IMR-90 (cell line): ENCODE measurements at regions not wholly inside any gene's neighbourhood (a gene's known extent, or its start where the extent isn't known, plus 50 kb on each side); places are given as distances from the start of the nearest gene placed in this dataset.

ENCODE experiments used
- ATAC-seq: fragments of 200-7000 bp; cut with Tn5 transposase; 2 replicates; pipeline ENCODE4 v1.9.1; 2020; ENCODE audit warnings: low read depth, mild to moderate bottlenecking, moderate library complexity
- BruUV-seq: library from RNA; stranded (reverse); fragments of 400-500 nt; replicated peaks from 2 replicates; lab custom pipeline; 2021; lab: Mats Ljungman, UMichigan
- CTCF ChIA-PET: fragments of 300-600 bp; formaldehyde crosslinking; extraction: SDS; loops from one replicate; lab custom pipeline; 2021; ENCODE audit warnings: antibody characterized with exemption; lab: Yijun Ruan, JAX
- POLR2A ChIA-PET: fragments of 300-600 bp; sonication (Branson Sonifier 250); formaldehyde crosslinking; loops from one replicate; lab custom pipeline; 2022; ENCODE audit warnings: antibody characterized with exemption; ENCODE audit not compliant: unreplicated experiment; lab: Charles Lee
- DNase-seq: peaks from one replicate; pipeline ENCODE4 v3.0.0; 2013
- H2AFZ ChIP-seq: replicated peaks from 2 replicates; pipeline ENCODE3; 2013; ENCODE audit warnings: low read length, mild to moderate bottlenecking; ENCODE audit not compliant: poor library complexity
- H2AK5ac ChIP-seq: 2 replicates; pipeline ENCODE4 v1.6.1; 2013; ENCODE audit warnings: low read depth, low read length, inconsistent platforms
- H2AK9ac ChIP-seq: replicated peaks from 2 replicates; pipeline ENCODE3; 2013; ENCODE audit warnings: mild to moderate bottlenecking, low read depth, low read length, moderate library complexity; ENCODE audit not compliant: poor library complexity
- H2BK120ac ChIP-seq: 2 replicates; pipeline ENCODE4 v1.6.1; 2013; ENCODE audit warnings: low read depth, low read length, inconsistent platforms
- H2BK15ac ChIP-seq: 3 replicates; pipeline ENCODE4 v1.6.1; 2013; ENCODE audit warnings: low read depth, low read length, inconsistent platforms
- H2BK20ac ChIP-seq: 2 replicates; pipeline ENCODE4 v1.6.1; 2013; ENCODE audit warnings: low read depth, mild to moderate bottlenecking, inconsistent platforms, low read length, moderate library complexity
- H2BK5ac ChIP-seq: 2 replicates; pipeline ENCODE4 v1.6.1; 2013; ENCODE audit warnings: mild to moderate bottlenecking, low read depth, low read length, inconsistent platforms; ENCODE audit not compliant: poor library complexity, severe bottlenecking
- H3K14ac ChIP-seq: replicated peaks from 2 replicates; pipeline ENCODE4 v1.6.1; 2013; ENCODE audit warnings: low read depth, low read length, inconsistent platforms
- H3K18ac ChIP-seq: 2 replicates; pipeline ENCODE4 v1.6.1; 2013; ENCODE audit warnings: low read depth, low read length, control low read depth
- H3K23ac ChIP-seq: 2 replicates; pipeline ENCODE4 v1.6.1; 2013; ENCODE audit warnings: low read depth, low read length, inconsistent platforms
- H3K27ac ChIP-seq: 2 replicates; pipeline ENCODE4 v1.5.1; 2013; ENCODE audit warnings: mild to moderate bottlenecking, control low read depth, low read length; ENCODE audit not compliant: insufficient read depth
- H3K27me3 ChIP-seq: 2 replicates; pipeline ENCODE4 v1.6.1; 2013; ENCODE audit warnings: low read length; ENCODE audit not compliant: control insufficient read depth, insufficient read depth
- H3K36me3 ChIP-seq: 2 replicates; pipeline ENCODE4 v1.6.1; 2013; ENCODE audit warnings: low read length, mixed read lengths; ENCODE audit not compliant: control insufficient read depth, insufficient read depth
- H3K4ac ChIP-seq: 2 replicates; pipeline ENCODE4 v1.6.1; 2013; ENCODE audit warnings: low read depth, low read length, inconsistent platforms
- H3K4me1 ChIP-seq: 2 replicates; pipeline ENCODE4 v1.6.1; 2013; ENCODE audit warnings: low read length, mixed read lengths; ENCODE audit not compliant: control insufficient read depth, insufficient read depth
- H3K4me2 ChIP-seq: 2 replicates; pipeline ENCODE4 v1.6.1; 2013; ENCODE audit warnings: low read depth, mild to moderate bottlenecking, control low read depth, low read length, moderate library complexity
- H3K4me3 ChIP-seq: 2 replicates; pipeline ENCODE4 v1.5.1; 2013; ENCODE audit warnings: low read depth, mild to moderate bottlenecking, control low read depth, low read length, moderate library complexity; ENCODE audit not compliant: insufficient read depth
- H3K56ac ChIP-seq: 2 replicates; pipeline ENCODE4 v1.6.1; 2013; ENCODE audit warnings: low read length, inconsistent platforms; ENCODE audit not compliant: insufficient read depth; ENCODE audit errors: extremely low read depth
- H3K79me1 ChIP-seq, 2 experiments: 2 replicates each; pipeline ENCODE4 v1.6.1; 2013; ENCODE audit warnings: low read length in 2 of 2, inconsistent platforms in 1 of 2, low read depth in 1 of 2
- H3K9ac ChIP-seq: 2 replicates; pipeline ENCODE4 v1.6.1; 2013; ENCODE audit warnings: low read depth, low read length, control low read depth
- H3K9me1 ChIP-seq: 2 replicates; pipeline ENCODE4 v1.6.1; 2013; ENCODE audit warnings: low read length, inconsistent platforms; ENCODE audit not compliant: insufficient read depth
- H3K9me3 ChIP-seq: 2 replicates; pipeline ENCODE4 v1.6.1; 2013; ENCODE audit warnings: low read length; ENCODE audit not compliant: control insufficient read depth, insufficient read depth
- H4K20me1 ChIP-seq: 2 replicates; pipeline ENCODE4 v1.6.1; 2013; ENCODE audit warnings: low read length, inconsistent platforms; ENCODE audit not compliant: insufficient read depth
- H4K5ac ChIP-seq: 2 replicates; pipeline ENCODE4 v1.6.1; 2013; ENCODE audit warnings: mild to moderate bottlenecking, low read depth, low read length, control low read depth
- H4K8ac ChIP-seq, 2 experiments: 2 replicates each; pipeline ENCODE4 v1.6.1; 2013; ENCODE audit warnings: low read depth in 2 of 2, low read length in 2 of 2, control low read depth in 1 of 2, inconsistent platforms in 1 of 2
- H4K91ac ChIP-seq: 2 replicates; pipeline ENCODE4 v1.6.1; 2013; ENCODE audit warnings: low read depth, low read length, inconsistent platforms; ENCODE audit not compliant: insufficient read depth
- BHLHE40 ChIP-seq: fragments of 150-350 bp; IDR thresholded peaks from 2 replicates; pipeline ENCODE4 v1.6.1; 2016; ENCODE audit warnings: mild to moderate bottlenecking, low read depth, low read length
- CEBPB ChIP-seq: IDR thresholded peaks from 2 replicates; pipeline ENCODE4 v1.6.1; 2012; ENCODE audit warnings: low read depth, low read length, improper control_type of control experiment
- CHD1 ChIP-seq: IDR thresholded peaks from 2 replicates; pipeline ENCODE4 v1.6.1; 2012; ENCODE audit warnings: low read depth, low read length, improper control_type of control experiment
- FOS ChIP-seq: fragments of 150-350 bp; IDR thresholded peaks from 2 replicates; pipeline ENCODE4 v1.6.1; 2016; ENCODE audit warnings: low read depth, low read length
- MAFK ChIP-seq: IDR thresholded peaks from 2 replicates; pipeline ENCODE4 v1.6.1; 2012; ENCODE audit warnings: low read depth, low read length, improper control_type of control experiment
- MAZ ChIP-seq: IDR thresholded peaks from 2 replicates; pipeline ENCODE4 v1.6.1; 2012; ENCODE audit warnings: low read depth, mild to moderate bottlenecking, low read length, improper control_type of control experiment, moderate library complexity, borderline replicate concordance
- MXI1 ChIP-seq: IDR thresholded peaks from 2 replicates; pipeline ENCODE4 v1.6.1; 2012; ENCODE audit warnings: low read depth, mild to moderate bottlenecking, low read length, moderate library complexity, borderline replicate concordance
- NFE2L2 ChIP-seq: fragments of 150-350 bp; IDR thresholded peaks from 2 replicates; pipeline ENCODE4 v1.6.1; 2016; ENCODE audit warnings: low read depth, mild to moderate bottlenecking, low read length
- POLR2A ChIP-seq: IDR thresholded peaks from 2 replicates; pipeline ENCODE4 v1.6.1; 2012; ENCODE audit warnings: mild to moderate bottlenecking, low read depth, low read length
- RAD21 ChIP-seq: IDR thresholded peaks from 2 replicates; pipeline ENCODE4 v1.6.1; 2012; ENCODE audit warnings: low read length, improper control_type of control experiment
- RCOR1 ChIP-seq: IDR thresholded peaks from 2 replicates; pipeline ENCODE4 v1.6.1; 2012; ENCODE audit warnings: mild to moderate bottlenecking, low read length, improper control_type of control experiment; ENCODE audit not compliant: insufficient replicate concordance
- RFX5 ChIP-seq: IDR thresholded peaks from 2 replicates; pipeline ENCODE4 v1.8.0; 2012; ENCODE audit warnings: low read depth, mild to moderate bottlenecking, low read length, moderate library complexity
- SMC3 ChIP-seq: fragments of 150-350 bp; IDR thresholded peaks from 2 replicates; pipeline ENCODE4 v1.6.1; 2016; ENCODE audit warnings: low read depth, mild to moderate bottlenecking, antibody characterized with exemption, low read length, moderate library complexity
- WGBS, 2 experiments: methylation state at CpG; one replicate each; pipeline versions ENCODE4 v1.1.5 to v1.1.7; 2013; ENCODE audit warnings: missing lambda C conversion rate in 2 of 2; ENCODE audit not compliant: insufficient read length in 1 of 2; ENCODE audit errors: extremely low coverage in 2 of 2; 5-methylcytosine and 5-hydroxymethylcytosine counted together
- dilution Hi-C: fragments of 300-500 bp; cut with HindIII; formaldehyde crosslinking; loops from one replicate; pipeline ENCODE4 v1.14.3; 2018; ENCODE audit warnings: low sequenced_read_pairs; ENCODE audit not compliant: unreplicated experiment
- in situ Hi-C: fragments of 300-500 bp; cut with MboI; formaldehyde crosslinking; loops from 3 replicates; pipeline ENCODE4 v1.14.3; 2019; ENCODE audit warnings: low sequenced_read_pairs, inconsistent platforms, mixed read lengths
- intact Hi-C: fragments of 100-400 bp; cut with micrococcal nuclease; formaldehyde crosslinking; loops from 2 replicates; pipeline ENCODE4 v1.10.0; 2022
- TF ChIP-seq, protein P1 (sequence below): fragments of 150-350 bp; IDR thresholded peaks from 2 replicates; pipeline ENCODE4 v1.6.1; 2017; ENCODE audit warnings: mild to moderate bottlenecking, antibody characterized with exemption, low read length, low read depth
- TF ChIP-seq, protein P2 (sequence below): conservative IDR thresholded peaks from 2 replicates; pipeline ENCODE4 v1.5.1; 2012; ENCODE audit warnings: mild to moderate bottlenecking, low read depth, low read length, improper control_type of control experiment
- TF ChIP-seq, protein P3 (sequence below): fragments of 150-350 bp; IDR thresholded peaks from 2 replicates; pipeline ENCODE4 v1.6.1; 2016; ENCODE audit warnings: low read depth, mild to moderate bottlenecking, low read length, moderate library complexity, borderline replicate concordance

DNA sequence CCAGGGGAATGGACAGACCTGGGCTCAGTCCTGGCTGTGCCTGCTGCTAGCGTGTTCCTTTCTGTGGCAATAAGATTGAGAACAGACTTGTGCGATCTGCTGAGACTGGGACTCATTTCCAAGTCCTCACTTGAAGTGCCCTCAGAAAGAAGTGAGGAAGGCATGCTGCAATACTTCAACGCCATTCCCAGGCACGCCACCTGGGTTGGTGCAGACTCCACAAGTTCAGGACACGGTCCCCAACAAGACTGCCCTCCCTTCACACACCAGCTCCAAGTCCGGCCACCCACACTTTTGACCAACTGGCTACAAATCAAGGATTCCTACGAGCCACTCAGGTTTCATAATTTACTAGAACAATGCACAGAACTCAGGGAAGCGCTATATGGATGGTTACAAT lies 391.8 kb upstream of the SULF2 start:
- Histone ChIP-seq H3K4me2 (no peak overlapping the region), H3K4me1 (no peaks in the 10 kb centered on the region), H2AK9ac (no peak overlapping the region), H2BK15ac (no peak overlapping the region), H3K14ac (no peak overlapping the region), H3K4ac (no peak overlapping the region), H3K27me3 (peaks cover 2% of the 10 kb centered on the region; the same call in 1 of the 2 replicates), H3K27ac (no peak overlapping the region), H3K9ac (no peak overlapping the region), H3K79me1 (no peaks in the 10 kb centered on the region), H3K4me3 (no peak overlapping the region), H2BK120ac (no peak overlapping the region), H3K9me1 (no peaks in the 10 kb centered on the region), H2AK5ac (no peak overlapping the region), H3K18ac (no peak overlapping the region), H3K23ac (no peak overlapping the region), H4K8ac (no peak overlapping the region), H3K36me3 (no peaks in the 10 kb centered on the region), H4K20me1 (no peaks in the 10 kb centered on the region), H2BK5ac (no peak overlapping the region), H2BK20ac (no peak overlapping the region), H2AFZ (no peak overlapping the region), H3K56ac (no peak overlapping the region), H3K9me3 (peaks cover 4% of the 10 kb centered on the region; the same call in 1 of the 2 replicates), H4K91ac (no peak overlapping the region), H4K5ac (no peak overlapping the region)
- 40% methylated on average over 1 of the region's 8 CpGs; no CpG with 5 or more reads in 1 of the 2 experiments for WGBS, 2 experiments
- ATAC-seq: no peak
- no peak for TF ChIP-seq MAFK
- no peak for TF ChIP-seq MXI1
- TF ChIP-seq, protein P1, sequence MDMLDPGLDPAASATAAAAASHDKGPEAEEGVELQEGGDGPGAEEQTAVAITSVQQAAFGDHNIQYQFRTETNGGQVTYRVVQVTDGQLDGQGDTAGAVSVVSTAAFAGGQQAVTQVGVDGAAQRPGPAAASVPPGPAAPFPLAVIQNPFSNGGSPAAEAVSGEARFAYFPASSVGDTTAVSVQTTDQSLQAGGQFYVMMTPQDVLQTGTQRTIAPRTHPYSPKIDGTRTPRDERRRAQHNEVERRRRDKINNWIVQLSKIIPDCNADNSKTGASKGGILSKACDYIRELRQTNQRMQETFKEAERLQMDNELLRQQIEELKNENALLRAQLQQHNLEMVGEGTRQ: no peak
- TF ChIP-seq, protein P2, sequence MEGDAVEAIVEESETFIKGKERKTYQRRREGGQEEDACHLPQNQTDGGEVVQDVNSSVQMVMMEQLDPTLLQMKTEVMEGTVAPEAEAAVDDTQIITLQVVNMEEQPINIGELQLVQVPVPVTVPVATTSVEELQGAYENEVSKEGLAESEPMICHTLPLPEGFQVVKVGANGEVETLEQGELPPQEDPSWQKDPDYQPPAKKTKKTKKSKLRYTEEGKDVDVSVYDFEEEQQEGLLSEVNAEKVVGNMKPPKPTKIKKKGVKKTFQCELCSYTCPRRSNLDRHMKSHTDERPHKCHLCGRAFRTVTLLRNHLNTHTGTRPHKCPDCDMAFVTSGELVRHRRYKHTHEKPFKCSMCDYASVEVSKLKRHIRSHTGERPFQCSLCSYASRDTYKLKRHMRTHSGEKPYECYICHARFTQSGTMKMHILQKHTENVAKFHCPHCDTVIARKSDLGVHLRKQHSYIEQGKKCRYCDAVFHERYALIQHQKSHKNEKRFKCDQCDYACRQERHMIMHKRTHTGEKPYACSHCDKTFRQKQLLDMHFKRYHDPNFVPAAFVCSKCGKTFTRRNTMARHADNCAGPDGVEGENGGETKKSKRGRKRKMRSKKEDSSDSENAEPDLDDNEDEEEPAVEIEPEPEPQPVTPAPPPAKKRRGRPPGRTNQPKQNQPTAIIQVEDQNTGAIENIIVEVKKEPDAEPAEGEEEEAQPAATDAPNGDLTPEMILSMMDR: no peak
- TF ChIP-seq RFX5: no peak
- TF ChIP-seq, protein P3, sequence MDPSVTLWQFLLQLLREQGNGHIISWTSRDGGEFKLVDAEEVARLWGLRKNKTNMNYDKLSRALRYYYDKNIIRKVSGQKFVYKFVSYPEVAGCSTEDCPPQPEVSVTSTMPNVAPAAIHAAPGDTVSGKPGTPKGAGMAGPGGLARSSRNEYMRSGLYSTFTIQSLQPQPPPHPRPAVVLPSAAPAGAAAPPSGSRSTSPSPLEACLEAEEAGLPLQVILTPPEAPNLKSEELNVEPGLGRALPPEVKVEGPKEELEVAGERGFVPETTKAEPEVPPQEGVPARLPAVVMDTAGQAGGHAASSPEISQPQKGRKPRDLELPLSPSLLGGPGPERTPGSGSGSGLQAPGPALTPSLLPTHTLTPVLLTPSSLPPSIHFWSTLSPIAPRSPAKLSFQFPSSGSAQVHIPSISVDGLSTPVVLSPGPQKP: no peak
- no peak for TF ChIP-seq RAD21
- TF ChIP-seq FOS: no peak
- no peak for TF ChIP-seq BHLHE40
- TF ChIP-seq POLR2A: no peak
- no peak for TF ChIP-seq SMC3
- no peak for TF ChIP-seq CHD1
- TF ChIP-seq CEBPB: no peak
- TF ChIP-seq RCOR1: no peak
- no peak for TF ChIP-seq MAZ
- TF ChIP-seq NFE2L2: no peak
- in situ Hi-C loops (no loop called here), intact Hi-C loops (no loop called here), dilution Hi-C loops (no loop called here)
- BruUV-seq: no TSS peak
- CTCF ChIA-PET: no interaction called here
- POLR2A ChIA-PET: no interaction called here
- no peak for DNase-seq
